ENCODE measurements at regions not wholly inside any gene's neighbourhood (a gene's known extent, or its start where the extent isn't known, plus 50 kb on each side); places are given as distances from the start of the nearest gene placed in this dataset.

GRCh38 chr13:47085346-47085745 lies 188.5 kb upstream of the HTR2A start:
- H3K4me3 ChIP-seq (ENCODE audit: low read length) = no peak overlapping the region
- Mint-ChIP-seq H3K36me3 (no peaks in the 10 kb centered on the region), H3K27me3 (no peaks in the 10 kb centered on the region), H3K4me3 (no peak overlapping the region), H3K4me1 (no peaks in the 10 kb centered on the region), H3K27ac (no peak overlapping the region), H3K9me3 (peaks cover 0 to 3% (median 0%) of the 10 kb centered on the region in 5 donors)
- H3K9me3 ChIP-seq (ENCODE audit: low read length) = no peaks in the 10 kb centered on the region
- no peaks in the 10 kb centered on the region for H3K4me1 ChIP-seq (ENCODE audit: insufficient read depth, low read length)
- H3K27ac ChIP-seq (ENCODE audit: low read depth, low read length) = no peak overlapping the region
- no peak for DNase-seq
- POLR2A ChIA-PET = no interaction called here
- no peaks in the 10 kb centered on the region for H3K27me3 ChIP-seq (ENCODE audit: insufficient read depth, low read length, poor library complexity, severe bottlenecking)
- H3K36me3 ChIP-seq (ENCODE audit: insufficient read depth, low read length) = no peaks in the 10 kb centered on the region
- CTCF ChIA-PET = no interaction called here

- no peaks in the 10 kb centered on the region for H3K27me3 ChIP-seq (ENCODE audit: insufficient read depth, low read length, poor library complexity, severe bottlenecking)
- no peaks in the 10 kb centered on the region for H3K4me1 Mint-ChIP-seq
- ChIA-PET CTCF (no interaction called here), POLR2A (no interaction called here)
- no peak overlapping the region for H3K4me3 ChIP-seq (ENCODE audit: low read length)
- H3K27ac ChIP-seq (ENCODE audit: low read depth, low read length) = no peak overlapping the region
- no peaks in the 10 kb centered on the region for H3K27me3 Mint-ChIP-seq
- no peak for DNase-seq
- no peak overlapping the region for H3K4me3 Mint-ChIP-seq
- no peak overlapping the region for H3K27ac Mint-ChIP-seq
- H3K4me1 ChIP-seq (ENCODE audit: insufficient read depth, low read length) = no peaks in the 10 kb centered on the region
- no peaks in the 10 kb centered on the region for H3K36me3 Mint-ChIP-seq
- no peaks in the 10 kb centered on the region for H3K36me3 ChIP-seq (ENCODE audit: insufficient read depth, low read length)
- no peaks in the 10 kb centered on the region for H3K9me3 ChIP-seq (ENCODE audit: low read length)
- H3K9me3 Mint-ChIP-seq = peaks cover 0 to 3% (median 0%) of the 10 kb centered on the region in 5 donors
These were observed 185.0 kb upstream of the HTR2A start for GRCh38 chr13:47081850-47082249.

- no peaks in the 10 kb centered on the region for H3K27me3 Mint-ChIP-seq
These were observed 184.4 kb upstream of the HTR2A start for GRCh38 chr13:47081246-47081645.

DNA sequence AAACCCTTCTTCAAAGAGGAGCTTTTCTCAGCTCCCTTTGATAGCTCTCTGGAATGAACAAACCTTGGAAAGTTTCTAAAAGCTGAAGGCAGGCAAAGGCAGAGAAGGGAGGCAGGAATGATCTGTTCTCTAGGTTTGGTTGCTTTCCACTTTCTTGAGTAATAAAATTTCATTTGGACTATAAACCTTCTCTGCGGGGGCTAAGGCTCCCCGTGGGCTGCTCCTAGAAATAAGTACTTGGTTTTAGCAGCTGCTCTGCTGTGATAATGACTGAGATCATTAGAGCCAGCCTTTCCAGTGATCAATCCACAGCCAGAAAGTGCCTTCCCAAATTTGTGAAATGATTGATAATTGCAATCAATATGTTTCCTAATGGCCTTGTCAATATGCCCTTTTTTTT lies 183.8 kb upstream of the HTR2A start:
- Mint-ChIP-seq H3K4me1 (no peaks in the 10 kb centered on the region), H3K4me3 (no peak overlapping the region), H3K27me3 (no peaks in the 10 kb centered on the region), H3K9me3 (peaks cover 0 to 9% (median 3%) of the 10 kb centered on the region in 5 donors), H3K36me3 (no peaks in the 10 kb centered on the region), H3K27ac (no peak overlapping the region)
- POLR2A ChIA-PET = no interaction called here
- H3K36me3 ChIP-seq (ENCODE audit: insufficient read depth, low read length) = no peaks in the 10 kb centered on the region
- no peak overlapping the region for H3K4me3 ChIP-seq (ENCODE audit: low read length)
- CTCF ChIA-PET = no interaction called here
- no peaks in the 10 kb centered on the region for H3K9me3 ChIP-seq (ENCODE audit: low read length)
- no peak for DNase-seq
- no peaks in the 10 kb centered on the region for H3K27me3 ChIP-seq (ENCODE audit: insufficient read depth, low read length, poor library complexity, severe bottlenecking)
- H3K27ac ChIP-seq (ENCODE audit: low read depth, low read length) = no peak overlapping the region
- no peaks in the 10 kb centered on the region for H3K4me1 ChIP-seq (ENCODE audit: insufficient read depth, low read length)

More at GRCh38 chr13:47081246-47081645, 184.4 kb upstream of the HTR2A start:
- Mint-ChIP-seq H3K4me3 (no peak overlapping the region), H3K36me3 (no peaks in the 10 kb centered on the region), H3K27ac (no peak overlapping the region), H3K9me3 (peaks cover 0 to 3% (median 2%) of the 10 kb centered on the region in 5 donors), H3K4me1 (no peaks in the 10 kb centered on the region)
- Histone ChIP-seq H3K27me3 (ENCODE audit: insufficient read depth, low read length, poor library complexity, severe bottlenecking) (no peaks in the 10 kb centered on the region), H3K4me3 (ENCODE audit: low read length) (no peak overlapping the region), H3K9me3 (ENCODE audit: low read length) (no peaks in the 10 kb centered on the region), H3K36me3 (ENCODE audit: insufficient read depth, low read length) (no peaks in the 10 kb centered on the region), H3K4me1 (ENCODE audit: insufficient read depth, low read length) (no peaks in the 10 kb centered on the region), H3K27ac (ENCODE audit: low read depth, low read length) (no peak overlapping the region)
- POLR2A ChIA-PET = no interaction called here
- CTCF ChIA-PET = no interaction called here
- no peak for DNase-seq

DNA sequence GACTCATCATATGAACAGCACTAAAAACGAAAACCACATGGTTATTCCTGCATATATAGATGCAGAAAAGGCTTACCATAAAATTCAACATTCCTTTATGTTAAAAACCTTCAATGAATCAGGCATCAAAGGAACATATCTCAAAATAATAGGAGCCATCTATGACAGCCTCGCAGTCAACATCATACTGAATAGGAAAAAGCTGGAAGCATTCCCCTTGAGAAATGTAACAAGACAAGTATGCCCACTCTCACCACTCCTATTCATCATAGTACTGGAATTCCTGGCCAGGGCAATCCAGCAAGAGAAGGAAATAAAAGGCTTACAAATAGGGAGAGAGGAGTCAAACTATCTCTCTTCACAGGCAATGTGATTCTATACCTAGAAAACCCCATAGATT lies 179.6 kb upstream of the HTR2A start:
- Histone ChIP-seq H3K4me3 (ENCODE audit: low read length) (no peak overlapping the region), H3K27me3 (ENCODE audit: insufficient read depth, low read length, poor library complexity, severe bottlenecking) (no peaks in the 10 kb centered on the region), H3K36me3 (ENCODE audit: insufficient read depth, low read length) (no peaks in the 10 kb centered on the region), H3K9me3 (ENCODE audit: low read length) (no peaks in the 10 kb centered on the region), H3K27ac (ENCODE audit: low read depth, low read length) (no peak overlapping the region), H3K4me1 (ENCODE audit: insufficient read depth, low read length) (no peaks in the 10 kb centered on the region)
- no peaks in the 10 kb centered on the region for H3K27me3 Mint-ChIP-seq
- no peak for DNase-seq
- CTCF ChIA-PET = no interaction called here
- H3K9me3 Mint-ChIP-seq = peaks cover 3 to 35% (median 9%) of the 10 kb centered on the region in 5 donors
- no peaks in the 10 kb centered on the region for H3K4me1 Mint-ChIP-seq
- no peak overlapping the region for H3K27ac Mint-ChIP-seq
- no peak overlapping the region for H3K4me3 Mint-ChIP-seq
- POLR2A ChIA-PET = no interaction called here
- H3K36me3 Mint-ChIP-seq = no peaks in the 10 kb centered on the region

DNA sequence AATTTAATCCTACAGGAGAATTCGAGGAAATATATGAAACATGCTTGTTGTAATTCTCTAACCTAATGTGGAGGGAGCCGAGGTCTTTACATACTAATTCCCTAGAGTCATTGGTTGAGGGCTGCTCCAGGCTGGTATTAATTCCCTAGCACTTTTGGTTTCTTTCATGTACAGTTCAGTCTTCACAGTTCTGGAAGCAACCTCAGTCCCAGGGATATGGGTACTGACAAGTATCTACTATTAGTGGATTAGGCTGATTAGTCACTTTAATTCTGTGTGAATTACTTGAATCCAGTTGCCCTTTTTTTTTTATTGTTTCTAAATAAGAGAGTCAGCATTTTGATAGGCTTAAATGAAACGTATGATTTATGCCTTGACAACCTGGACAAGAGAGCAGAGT lies 172.3 kb upstream of the HTR2A start:
- Mint-ChIP-seq H3K4me3 (no peak overlapping the region), H3K36me3 (no peaks in the 10 kb centered on the region), H3K4me1 (no peaks in the 10 kb centered on the region), H3K27me3 (peaks cover 0 to 4% of the 10 kb centered on the region in 2 donors), H3K27ac (no peak overlapping the region), H3K9me3 (peaks cover 2 to 20% (median 11%) of the 10 kb centered on the region in 5 donors)
- no peak overlapping the region for H3K4me3 ChIP-seq (ENCODE audit: low read length)
- ChIA-PET POLR2A (no interaction called here), CTCF (no interaction called here)
- H3K9me3 ChIP-seq (ENCODE audit: low read length) = no peaks in the 10 kb centered on the region
- DNase-seq = no peak
- no peak overlapping the region for H3K27ac ChIP-seq (ENCODE audit: low read depth, low read length)
- no peaks in the 10 kb centered on the region for H3K36me3 ChIP-seq (ENCODE audit: insufficient read depth, low read length)
- no peaks in the 10 kb centered on the region for H3K4me1 ChIP-seq (ENCODE audit: insufficient read depth, low read length)
- H3K27me3 ChIP-seq (ENCODE audit: insufficient read depth, low read length, poor library complexity, severe bottlenecking) = no peaks in the 10 kb centered on the region

GRCh38 chr13:47067306-47067705 lies 170.5 kb upstream of the HTR2A start:
- ChIA-PET CTCF (no interaction called here), POLR2A (no interaction called here)
- Histone ChIP-seq H3K36me3 (ENCODE audit: insufficient read depth, low read length) (no peaks in the 10 kb centered on the region), H3K27ac (ENCODE audit: low read depth, low read length) (no peak overlapping the region), H3K27me3 (ENCODE audit: insufficient read depth, low read length, poor library complexity, severe bottlenecking) (no peaks in the 10 kb centered on the region), H3K9me3 (ENCODE audit: low read length) (peaks cover 4% of the 10 kb centered on the region), H3K4me1 (ENCODE audit: insufficient read depth, low read length) (no peaks in the 10 kb centered on the region), H3K4me3 (ENCODE audit: low read length) (no peak overlapping the region)
- Mint-ChIP-seq H3K27me3 (peaks cover 0 to 6% of the 10 kb centered on the region in 2 donors), H3K9me3 (peaks cover 9 to 23% (median 18%) of the 10 kb centered on the region in 5 donors), H3K27ac (no peak overlapping the region), H3K4me3 (no peak overlapping the region), H3K4me1 (no peaks in the 10 kb centered on the region), H3K36me3 (no peaks in the 10 kb centered on the region)
- no peak for DNase-seq

DNA sequence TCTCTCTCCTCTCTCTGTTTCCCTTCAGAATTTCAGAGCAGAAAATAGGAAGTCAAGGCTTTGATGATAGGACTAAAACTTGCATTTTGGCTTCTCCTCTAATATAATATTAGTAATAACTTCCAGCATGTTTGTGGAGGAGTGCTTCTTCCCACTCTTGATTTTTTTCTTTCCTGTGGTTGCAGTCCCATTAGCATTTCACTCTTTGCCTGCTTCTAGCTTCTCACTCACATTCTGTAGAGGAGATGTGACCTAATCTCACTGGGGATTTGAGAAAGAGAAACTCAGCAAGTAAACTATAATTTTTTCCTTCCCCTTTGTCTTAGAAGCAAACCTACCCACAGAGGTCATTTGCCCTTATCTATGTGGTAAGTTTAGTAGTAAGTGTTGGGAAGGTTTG lies 169.4 kb upstream of the HTR2A start:
- POLR2A ChIA-PET = no interaction called here
- H3K27me3 Mint-ChIP-seq = peaks cover 0 to 6% of the 10 kb centered on the region in 2 donors
- no peaks in the 10 kb centered on the region for H3K36me3 Mint-ChIP-seq
- no peak overlapping the region for H3K27ac ChIP-seq (ENCODE audit: low read depth, low read length)
- H3K9me3 Mint-ChIP-seq = peaks cover 10 to 24% (median 14%) of the 10 kb centered on the region in 5 donors
- peaks cover 4% of the 10 kb centered on the region for H3K9me3 ChIP-seq (ENCODE audit: low read length)
- no peaks in the 10 kb centered on the region for H3K27me3 ChIP-seq (ENCODE audit: insufficient read depth, low read length, poor library complexity, severe bottlenecking)
- H3K4me1 Mint-ChIP-seq = no peaks in the 10 kb centered on the region
- H3K4me3 Mint-ChIP-seq = no peak overlapping the region
- no peak for DNase-seq
- H3K4me3 ChIP-seq (ENCODE audit: low read length) = no peak overlapping the region
- H3K36me3 ChIP-seq (ENCODE audit: insufficient read depth, low read length) = no peaks in the 10 kb centered on the region
- CTCF ChIA-PET = no interaction called here
- no peak overlapping the region for H3K27ac Mint-ChIP-seq
- H3K4me1 ChIP-seq (ENCODE audit: insufficient read depth, low read length) = no peaks in the 10 kb centered on the region

- H3K27me3 ChIP-seq (ENCODE audit: insufficient read depth, low read length, poor library complexity, severe bottlenecking) = no peaks in the 10 kb centered on the region
- Mint-ChIP-seq H3K27me3 (peaks cover 0 to 6% of the 10 kb centered on the region in 2 donors), H3K4me1 (no peaks in the 10 kb centered on the region), H3K9me3 (peaks cover 19 to 34% (median 24%) of the 10 kb centered on the region in 5 donors), H3K27ac (no peak overlapping the region), H3K36me3 (no peaks in the 10 kb centered on the region), H3K4me3 (no peak overlapping the region)
- POLR2A ChIA-PET = no interaction called here
- CTCF ChIA-PET = no interaction called here
- H3K4me3 ChIP-seq (ENCODE audit: low read length) = no peak overlapping the region
- no peaks in the 10 kb centered on the region for H3K36me3 ChIP-seq (ENCODE audit: insufficient read depth, low read length)
- H3K9me3 ChIP-seq (ENCODE audit: low read length) = peaks cover 4% of the 10 kb centered on the region
- no peaks in the 10 kb centered on the region for H3K4me1 ChIP-seq (ENCODE audit: insufficient read depth, low read length)
- DNase-seq = no peak
- no peak overlapping the region for H3K27ac ChIP-seq (ENCODE audit: low read depth, low read length)
These were observed 167.5 kb upstream of the HTR2A start for GRCh38 chr13:47064381-47064780.

All from CD8-positive, alpha-beta memory T cell (primary cell).